Astrocyte of the hippocampus (primary cell): ENCODE measurements at regions not wholly inside any gene's neighbourhood (a gene's known extent, or its start where the extent isn't known, plus 50 kb on each side); places are given as distances from the start of the nearest gene placed in this dataset.
"Not testable (repeated sequence)": the region's sequence is repeated elsewhere in the genome, so short reads cannot be mapped to it uniquely, and the experiment has no call there.

Source experiments
- DNase-seq: peaks from one replicate; pipeline ENCODE4 v3.0.0; 2011; ENCODE audit warnings: low read depth, low spot score

- no peak for DNase-seq
Observed at GRCh38 chr1:157409927-157410326, 142.4 kb downstream of the FCRL5 start.

- DNase-seq, result no peak
Observed at GRCh38 chr1:157407917-157408525, 144.3 kb downstream of the FCRL5 start.

GRCh38 chr1:157407367-157407766, 144.9 kb downstream of the FCRL5 start:
- no peak for DNase-seq

GRCh38 chr1:157405662-157406061, 146.7 kb downstream of the FCRL5 start:
- no peak for DNase-seq

GRCh38 chr1:157404614-157405013, 147.7 kb downstream of the FCRL5 start:
- no peak for DNase-seq

- no peak for DNase-seq
Observed at GRCh38 chr1:157404063-157404501, 148.2 kb downstream of the FCRL5 start.

GRCh38 chr1:157403608-157404007, 148.7 kb downstream of the FCRL5 start:
- DNase-seq, result no peak

GRCh38 chr1:157403203-157403602, 149.1 kb downstream of the FCRL5 start:
- no peak for DNase-seq

GRCh38 chr1:157400766-157401165, 151.5 kb downstream of the FCRL5 start:
- DNase-seq, result no peak

GRCh38 chr1:157399984-157400382, 152.3 kb downstream of the FCRL5 start:
- DNase-seq, result no peak

- no peak for DNase-seq
Observed at GRCh38 chr1:157399343-157399983, 152.9 kb downstream of the FCRL5 start.

GRCh38 chr1:157390651-157391050, 161.7 kb downstream of the FCRL5 start:
- peak; percentile 27 for DNase-seq

- no peak for DNase-seq
Observed at GRCh38 chr1:157388057-157388456, 164.3 kb downstream of the FCRL5 start.

GRCh38 chr1:157384258-157384657, 168.1 kb downstream of the FCRL5 start:
- no peak for DNase-seq

GRCh38 chr1:157382351-157382750, 170.0 kb downstream of the FCRL5 start:
- no peak for DNase-seq

- no peak for DNase-seq
Observed at GRCh38 chr1:157380523-157380922, 171.8 kb downstream of the FCRL5 start.

GRCh38 chr1:157377280-157377713, 175.0 kb downstream of the FCRL5 start:
- peak; percentile 16 for DNase-seq

GRCh38 chr1:157376681-157377080, 175.6 kb downstream of the FCRL5 start:
- DNase-seq, result no peak

GRCh38 chr1:157372311-157372710, 180.0 kb downstream of the FCRL5 start:
- not testable (repeated sequence) for DNase-seq

- DNase-seq, result no peak
Observed at GRCh38 chr1:157371826-157372225, 180.5 kb downstream of the FCRL5 start.

- DNase-seq, result no peak
Observed at GRCh38 chr1:157371221-157371620, 181.1 kb downstream of the FCRL5 start.

GRCh38 chr1:157370698-157371097, 181.6 kb downstream of the FCRL5 start:
- DNase-seq, result no peak

GRCh38 chr1:157369808-157370521, 182.3 kb downstream of the FCRL5 start:
- peak; percentile 55 for DNase-seq
